K562 (cell line): ENCODE measurements at regions not wholly inside any gene's neighbourhood (a gene's known extent, or its start where the extent isn't known, plus 50 kb on each side); places are given as distances from the start of the nearest gene placed in this dataset.

Experiments
- BMI1 ChIP-seq: fragments of 150-350 bp; IDR thresholded peaks from 2 replicates; pipeline ENCODE4 v1.6.1; 2014; ENCODE audit warnings: low read length
- FOS ChIP-seq: IDR thresholded peaks from 3 replicates; pipeline ENCODE4 v1.6.1; 2011; ENCODE audit not compliant: insufficient read length; ENCODE audit errors: extremely low read depth
- KDM5B ChIP-seq: fragments of 200-600 bp; sonication (generic); IDR thresholded peaks from 2 replicates; pipeline ENCODE4 v1.6.1; 2012; ENCODE audit warnings: low read depth, mild to moderate bottlenecking, moderate library complexity, low read length, control low read depth, inconsistent platforms; ENCODE audit not compliant: insufficient replicate concordance
- MYC ChIP-seq, 2 experiments: fragments of 250-450 bp in 1 of 2; sonication (Bioruptor Pico) in 1 of 2; IDR thresholded peaks; 2 replicates each; pipeline versions ENCODE4 v1.5.1 to v1.6.1; 2012 to 2021; ENCODE audit warnings: low read depth in 2 of 2, borderline replicate concordance in 1 of 2, improper control_type of control experiment in 1 of 2, low read length in 1 of 2, mild to moderate bottlenecking in 1 of 2, moderate library complexity in 1 of 2
- PHF21A ChIP-seq: fragments of 450-650 bp; IDR thresholded peaks from 2 replicates; pipeline ENCODE4 v1.6.1; 2017; ENCODE audit warnings: low read depth, borderline replicate concordance
- PPARD ChIP-seq: fragments of 250-450 bp; sonication (Bioruptor Pico); IDR thresholded peaks from 2 replicates; pipeline ENCODE4 v1.8.0; 2022; ENCODE audit warnings: inconsistent platforms, mild to moderate bottlenecking, moderate library complexity
- RNF2 ChIP-seq: sonication (generic); IDR thresholded peaks from 2 replicates; pipeline ENCODE4 v1.6.1; 2016
- SIN3A ChIP-seq, 2 experiments: fragments of 150-350 bp in 1 of 2; IDR thresholded peaks; 2 replicates each; pipeline ENCODE4 v1.6.1; 2011 to 2016; ENCODE audit warnings: borderline replicate concordance in 2 of 2, low read depth in 2 of 2, low read length in 2 of 2, mild to moderate bottlenecking in 2 of 2, moderate library complexity in 2 of 2; ENCODE audit not compliant: control insufficient read depth in 1 of 2
- STAT5B ChIP-seq: fragments of 250-450 bp; sonication (Bioruptor Pico); IDR thresholded peaks from 2 replicates; pipeline ENCODE4 v1.8.0; 2021; ENCODE audit warnings: mild to moderate bottlenecking, inconsistent platforms
- TRIM25 ChIP-seq: fragments of 450-650 bp; IDR thresholded peaks from 2 replicates; pipeline ENCODE4 v1.7.0; 2016; ENCODE audit warnings: borderline replicate concordance
- ZNF436 ChIP-seq: fragments of 250-450, 450-650 bp; sonication (Bioruptor Pico); formaldehyde crosslinking; IDR thresholded peaks from 2 replicates; pipeline ENCODE4 v1.7.0; 2020; ENCODE audit warnings: mild to moderate bottlenecking
- TF ChIP-seq, protein P1 (sequence below): fragments of 200-600 bp; sonication (generic); IDR thresholded peaks from one replicate; pipeline ENCODE4 v1.6.1; 2012; ENCODE audit warnings: mild to moderate bottlenecking, low read depth, low read length, inconsistent platforms
- TF ChIP-seq, protein P2 (sequence below): sonication (generic); formaldehyde crosslinking; IDR thresholded peaks from 2 replicates; pipeline ENCODE4 v1.8.1; 2022; ENCODE audit warnings: missing genetic modification reagents

- TF ChIP-seq, protein P1, sequence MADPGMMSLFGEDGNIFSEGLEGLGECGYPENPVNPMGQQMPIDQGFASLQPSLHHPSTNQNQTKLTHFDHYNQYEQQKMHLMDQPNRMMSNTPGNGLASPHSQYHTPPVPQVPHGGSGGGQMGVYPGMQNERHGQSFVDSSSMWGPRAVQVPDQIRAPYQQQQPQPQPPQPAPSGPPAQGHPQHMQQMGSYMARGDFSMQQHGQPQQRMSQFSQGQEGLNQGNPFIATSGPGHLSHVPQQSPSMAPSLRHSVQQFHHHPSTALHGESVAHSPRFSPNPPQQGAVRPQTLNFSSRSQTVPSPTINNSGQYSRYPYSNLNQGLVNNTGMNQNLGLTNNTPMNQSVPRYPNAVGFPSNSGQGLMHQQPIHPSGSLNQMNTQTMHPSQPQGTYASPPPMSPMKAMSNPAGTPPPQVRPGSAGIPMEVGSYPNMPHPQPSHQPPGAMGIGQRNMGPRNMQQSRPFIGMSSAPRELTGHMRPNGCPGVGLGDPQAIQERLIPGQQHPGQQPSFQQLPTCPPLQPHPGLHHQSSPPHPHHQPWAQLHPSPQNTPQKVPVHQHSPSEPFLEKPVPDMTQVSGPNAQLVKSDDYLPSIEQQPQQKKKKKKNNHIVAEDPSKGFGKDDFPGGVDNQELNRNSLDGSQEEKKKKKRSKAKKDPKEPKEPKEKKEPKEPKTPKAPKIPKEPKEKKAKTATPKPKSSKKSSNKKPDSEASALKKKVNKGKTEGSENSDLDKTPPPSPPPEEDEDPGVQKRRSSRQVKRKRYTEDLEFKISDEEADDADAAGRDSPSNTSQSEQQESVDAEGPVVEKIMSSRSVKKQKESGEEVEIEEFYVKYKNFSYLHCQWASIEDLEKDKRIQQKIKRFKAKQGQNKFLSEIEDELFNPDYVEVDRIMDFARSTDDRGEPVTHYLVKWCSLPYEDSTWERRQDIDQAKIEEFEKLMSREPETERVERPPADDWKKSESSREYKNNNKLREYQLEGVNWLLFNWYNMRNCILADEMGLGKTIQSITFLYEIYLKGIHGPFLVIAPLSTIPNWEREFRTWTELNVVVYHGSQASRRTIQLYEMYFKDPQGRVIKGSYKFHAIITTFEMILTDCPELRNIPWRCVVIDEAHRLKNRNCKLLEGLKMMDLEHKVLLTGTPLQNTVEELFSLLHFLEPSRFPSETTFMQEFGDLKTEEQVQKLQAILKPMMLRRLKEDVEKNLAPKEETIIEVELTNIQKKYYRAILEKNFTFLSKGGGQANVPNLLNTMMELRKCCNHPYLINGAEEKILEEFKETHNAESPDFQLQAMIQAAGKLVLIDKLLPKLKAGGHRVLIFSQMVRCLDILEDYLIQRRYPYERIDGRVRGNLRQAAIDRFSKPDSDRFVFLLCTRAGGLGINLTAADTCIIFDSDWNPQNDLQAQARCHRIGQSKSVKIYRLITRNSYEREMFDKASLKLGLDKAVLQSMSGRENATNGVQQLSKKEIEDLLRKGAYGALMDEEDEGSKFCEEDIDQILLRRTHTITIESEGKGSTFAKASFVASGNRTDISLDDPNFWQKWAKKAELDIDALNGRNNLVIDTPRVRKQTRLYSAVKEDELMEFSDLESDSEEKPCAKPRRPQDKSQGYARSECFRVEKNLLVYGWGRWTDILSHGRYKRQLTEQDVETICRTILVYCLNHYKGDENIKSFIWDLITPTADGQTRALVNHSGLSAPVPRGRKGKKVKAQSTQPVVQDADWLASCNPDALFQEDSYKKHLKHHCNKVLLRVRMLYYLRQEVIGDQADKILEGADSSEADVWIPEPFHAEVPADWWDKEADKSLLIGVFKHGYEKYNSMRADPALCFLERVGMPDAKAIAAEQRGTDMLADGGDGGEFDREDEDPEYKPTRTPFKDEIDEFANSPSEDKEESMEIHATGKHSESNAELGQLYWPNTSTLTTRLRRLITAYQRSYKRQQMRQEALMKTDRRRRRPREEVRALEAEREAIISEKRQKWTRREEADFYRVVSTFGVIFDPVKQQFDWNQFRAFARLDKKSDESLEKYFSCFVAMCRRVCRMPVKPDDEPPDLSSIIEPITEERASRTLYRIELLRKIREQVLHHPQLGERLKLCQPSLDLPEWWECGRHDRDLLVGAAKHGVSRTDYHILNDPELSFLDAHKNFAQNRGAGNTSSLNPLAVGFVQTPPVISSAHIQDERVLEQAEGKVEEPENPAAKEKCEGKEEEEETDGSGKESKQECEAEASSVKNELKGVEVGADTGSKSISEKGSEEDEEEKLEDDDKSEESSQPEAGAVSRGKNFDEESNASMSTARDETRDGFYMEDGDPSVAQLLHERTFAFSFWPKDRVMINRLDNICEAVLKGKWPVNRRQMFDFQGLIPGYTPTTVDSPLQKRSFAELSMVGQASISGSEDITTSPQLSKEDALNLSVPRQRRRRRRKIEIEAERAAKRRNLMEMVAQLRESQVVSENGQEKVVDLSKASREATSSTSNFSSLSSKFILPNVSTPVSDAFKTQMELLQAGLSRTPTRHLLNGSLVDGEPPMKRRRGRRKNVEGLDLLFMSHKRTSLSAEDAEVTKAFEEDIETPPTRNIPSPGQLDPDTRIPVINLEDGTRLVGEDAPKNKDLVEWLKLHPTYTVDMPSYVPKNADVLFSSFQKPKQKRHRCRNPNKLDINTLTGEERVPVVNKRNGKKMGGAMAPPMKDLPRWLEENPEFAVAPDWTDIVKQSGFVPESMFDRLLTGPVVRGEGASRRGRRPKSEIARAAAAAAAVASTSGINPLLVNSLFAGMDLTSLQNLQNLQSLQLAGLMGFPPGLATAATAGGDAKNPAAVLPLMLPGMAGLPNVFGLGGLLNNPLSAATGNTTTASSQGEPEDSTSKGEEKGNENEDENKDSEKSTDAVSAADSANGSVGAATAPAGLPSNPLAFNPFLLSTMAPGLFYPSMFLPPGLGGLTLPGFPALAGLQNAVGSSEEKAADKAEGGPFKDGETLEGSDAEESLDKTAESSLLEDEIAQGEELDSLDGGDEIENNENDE, result no peak
- TF ChIP-seq MYC (IDR thresholded peaks at IDR 0.05; ENCODE audit: low read depth, low read length) (peak; percentile 91), MYC (CRISPR knock-in tag; IDR thresholded peaks at IDR 0.05; ENCODE audit: borderline replicate concordance, low read depth) (no peak), STAT5B (CRISPR knock-in tag) (no peak), ZNF436 (CRISPR knock-in tag) (no peak), FOS (peak; percentile 61), PHF21A (no peak), TRIM25 (no peak), RNF2 (peak; percentile 74; the same call in 1 of the 2 replicates), PPARD (no peak), KDM5B (no peak), BMI1 (no peak), SIN3A (IDR thresholded peaks at IDR 0.05; ENCODE audit: borderline replicate concordance in 2 of 2, control insufficient read depth in 1 of 2, low read depth in 2 of 2, low read length in 2 of 2) (peak; percentile 51 to 80; a peak in 2 of 4 replicates)
- TF ChIP-seq, protein P2, sequence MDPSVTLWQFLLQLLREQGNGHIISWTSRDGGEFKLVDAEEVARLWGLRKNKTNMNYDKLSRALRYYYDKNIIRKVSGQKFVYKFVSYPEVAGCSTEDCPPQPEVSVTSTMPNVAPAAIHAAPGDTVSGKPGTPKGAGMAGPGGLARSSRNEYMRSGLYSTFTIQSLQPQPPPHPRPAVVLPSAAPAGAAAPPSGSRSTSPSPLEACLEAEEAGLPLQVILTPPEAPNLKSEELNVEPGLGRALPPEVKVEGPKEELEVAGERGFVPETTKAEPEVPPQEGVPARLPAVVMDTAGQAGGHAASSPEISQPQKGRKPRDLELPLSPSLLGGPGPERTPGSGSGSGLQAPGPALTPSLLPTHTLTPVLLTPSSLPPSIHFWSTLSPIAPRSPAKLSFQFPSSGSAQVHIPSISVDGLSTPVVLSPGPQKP, result no peak
Observed at GRCh38 chr2:12106440-12107080, 360.1 kb downstream of the LPIN1 start (continued).
